ENCODE measurements at regions not wholly inside any gene's neighbourhood (a gene's known extent, or its start where the extent isn't known, plus 50 kb on each side); places are given as distances from the start of the nearest gene placed in this dataset.

GRCh38 chr3:144893980-144894379 lies 922.4 kb downstream of the DIPK2A start:
- TF ChIP-seq CTCF (IDR thresholded peaks at IDR 0.05) (no peak), POLR2A (IDR thresholded peaks at IDR 0.05) (no peak)
